Skin of body (tissue), 1 donor: ENCODE measurements at regions not wholly inside any gene's neighbourhood (a gene's known extent, or its start where the extent isn't known, plus 50 kb on each side); places are given as distances from the start of the nearest gene placed in this dataset.
"Not testable (repeated sequence)": the region's sequence is repeated elsewhere in the genome, so short reads cannot be mapped to it uniquely, and the experiment has no call there.

Experiments
- DNase-seq: peaks from one replicate; lab custom pipeline; 2025; lab: John Stamatoyannopoulos, UW

DNA sequence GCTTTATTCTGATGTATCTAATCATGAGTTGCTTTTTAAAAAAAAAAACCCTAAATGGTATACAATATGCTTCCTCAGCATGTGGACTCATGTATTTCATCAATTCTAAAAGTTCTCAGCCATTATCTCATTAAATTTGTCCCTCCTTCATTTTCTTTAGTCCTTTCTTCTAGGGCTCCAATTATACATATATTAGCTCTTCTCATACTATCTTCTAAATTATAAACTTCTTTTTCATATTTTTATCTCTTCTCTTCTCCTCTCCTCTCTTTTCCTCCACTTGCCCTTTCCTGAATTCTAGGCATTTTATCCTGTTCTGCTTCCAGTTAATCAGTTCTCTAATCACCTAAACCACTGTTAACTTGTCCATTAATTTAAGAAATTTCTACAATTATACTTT is 55.0 kb upstream of the IL33 start:
- no peak for DNase-seq

DNA sequence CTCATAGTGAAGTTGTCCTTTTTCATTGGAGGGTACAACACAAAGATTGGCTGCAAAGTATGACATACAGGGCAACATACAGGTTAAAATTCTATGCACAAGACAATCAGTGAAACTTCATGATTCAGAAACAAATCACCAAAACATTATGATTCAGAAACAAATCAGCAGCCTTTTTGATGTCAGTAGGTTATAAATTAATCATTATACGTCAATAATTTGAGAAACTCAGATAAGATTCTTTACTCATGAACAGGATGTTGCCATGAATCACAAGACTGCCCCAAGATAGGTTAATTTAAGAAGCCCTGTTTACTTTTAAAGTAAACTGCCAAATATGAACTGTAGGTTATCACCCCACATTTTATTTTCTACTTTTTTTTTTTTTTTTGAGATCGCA is 62.2 kb upstream of the IL33 start:
- DNase-seq: no peak

DNA sequence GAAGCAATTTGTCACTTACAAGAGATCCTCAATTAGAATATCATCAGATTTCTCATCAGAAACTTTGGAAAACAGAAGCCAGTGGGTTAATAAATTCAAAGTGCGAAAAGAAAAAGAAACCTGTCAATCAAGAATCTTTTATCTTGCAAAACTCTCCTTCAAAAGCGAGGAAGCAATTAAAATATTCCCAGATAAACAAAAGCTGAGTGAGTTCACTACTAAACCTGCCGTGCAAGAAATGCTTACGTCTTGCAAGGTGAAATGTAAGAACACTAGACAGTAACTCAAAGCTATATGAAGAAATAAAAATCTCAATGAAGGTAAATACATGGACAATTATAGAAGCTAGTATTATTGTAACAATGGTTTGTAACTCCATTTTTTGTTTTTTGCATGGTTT is 62.8 kb upstream of the IL33 start:
- no peak for DNase-seq

DNA sequence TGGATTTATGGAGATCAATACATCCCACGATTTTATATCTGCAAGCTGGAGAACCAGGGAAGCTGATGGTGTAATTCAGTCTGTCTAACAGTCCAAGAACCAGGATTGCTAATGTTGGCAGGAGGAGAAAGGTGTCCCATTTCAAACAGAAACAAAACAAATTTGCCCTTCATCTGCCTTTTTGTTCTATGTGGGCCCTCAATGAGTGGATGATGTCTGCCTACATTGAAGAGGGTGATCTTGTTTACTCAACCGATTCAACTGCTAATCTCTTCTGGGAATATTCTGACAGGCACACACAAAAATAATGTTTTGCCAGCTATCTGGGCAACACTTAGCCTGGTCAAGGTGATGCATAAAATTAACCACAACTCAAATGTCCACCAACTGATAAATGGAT is 65.1 kb upstream of the IL33 start:
- no peak for DNase-seq

DNA sequence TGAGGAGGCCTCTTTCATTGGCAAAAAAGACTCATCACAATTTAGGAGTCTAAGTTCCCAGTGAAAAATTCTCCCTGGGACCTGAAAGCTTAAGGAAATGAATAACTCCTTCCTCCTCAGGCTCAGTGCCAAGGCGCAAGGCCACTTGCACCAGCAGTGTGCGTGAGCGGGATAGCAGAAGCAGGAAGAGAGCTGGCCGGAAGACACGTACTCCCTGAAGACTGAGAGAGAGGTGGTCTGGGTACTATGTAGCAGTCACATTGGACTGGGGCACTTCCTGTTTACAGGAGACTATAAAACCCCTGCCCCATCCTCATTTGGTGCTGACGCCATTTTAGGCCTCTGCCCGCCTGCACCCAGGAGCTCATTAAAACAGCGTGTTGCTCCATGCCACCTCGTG is 66.3 kb upstream of the IL33 start:
- no peak for DNase-seq

DNA sequence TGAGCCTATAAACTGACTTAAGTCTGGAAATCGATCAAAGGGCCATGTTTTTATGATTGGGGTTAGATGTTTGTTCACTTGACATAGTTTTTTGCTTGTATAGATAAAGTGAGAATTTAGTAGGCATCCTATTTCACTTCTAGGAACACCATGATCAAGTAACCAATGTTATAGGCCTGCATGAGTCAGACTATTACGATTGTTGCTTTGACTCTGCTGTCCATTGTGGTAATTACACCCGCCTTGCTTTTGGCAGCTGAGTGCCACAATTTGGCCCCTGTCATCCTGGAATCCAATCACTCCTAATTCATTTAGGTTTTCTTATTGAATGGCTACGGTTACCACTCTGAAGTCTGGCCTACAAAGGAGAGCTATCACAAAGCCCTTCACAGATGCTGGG is 67.8 kb upstream of the IL33 start:
- no peak for DNase-seq

DNA sequence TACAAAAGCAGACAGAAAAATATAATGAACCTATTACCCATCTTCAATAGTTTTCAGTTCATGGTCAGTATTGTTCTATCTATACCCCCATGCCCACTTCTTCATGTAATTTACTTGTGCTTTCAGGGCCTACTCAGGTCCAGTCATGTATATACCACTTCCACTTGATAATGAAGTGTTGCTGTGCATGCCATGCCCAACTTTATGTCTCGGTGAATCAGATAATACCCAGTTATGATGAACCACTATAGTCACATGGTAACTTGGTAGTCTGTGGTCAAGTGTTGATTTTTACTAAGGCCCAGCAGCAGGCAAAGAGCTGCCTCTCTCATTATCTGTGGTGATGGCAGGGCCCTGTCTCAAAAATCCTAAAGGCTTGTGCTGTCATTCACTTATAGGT is 70.7 kb upstream of the IL33 start:
- no peak for DNase-seq

DNA sequence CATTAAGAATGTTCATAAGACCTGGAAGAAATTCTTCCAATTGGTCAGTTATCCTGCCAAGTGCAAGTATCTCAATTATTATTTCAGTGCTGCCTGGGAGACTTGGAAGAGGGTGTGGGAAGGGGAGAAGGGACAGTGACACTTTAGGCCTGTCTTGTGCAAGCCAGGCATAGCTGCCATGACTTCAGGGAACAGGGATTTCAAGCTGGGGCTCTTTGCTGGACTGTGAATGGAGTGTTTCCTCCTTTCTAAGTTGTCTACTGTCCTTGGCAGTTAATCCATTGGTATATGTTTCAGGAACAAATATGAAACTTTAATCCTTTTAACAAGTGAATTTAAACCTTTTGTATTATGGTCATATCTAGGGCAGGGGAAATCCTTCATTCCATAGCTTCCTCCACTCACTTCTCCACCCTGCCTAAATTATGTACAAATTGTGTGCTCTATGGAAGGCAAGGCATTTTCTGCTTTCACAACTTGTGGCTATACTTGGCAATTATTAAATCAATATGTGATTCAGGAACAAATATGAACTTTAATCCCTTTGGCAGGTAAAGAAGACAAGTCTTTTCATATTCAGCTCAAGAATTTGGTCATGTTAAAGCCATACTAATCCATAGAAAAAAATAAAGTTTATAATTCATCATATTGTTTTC is 72.7 kb upstream of the IL33 start:
- DNase-seq: no peak

DNA sequence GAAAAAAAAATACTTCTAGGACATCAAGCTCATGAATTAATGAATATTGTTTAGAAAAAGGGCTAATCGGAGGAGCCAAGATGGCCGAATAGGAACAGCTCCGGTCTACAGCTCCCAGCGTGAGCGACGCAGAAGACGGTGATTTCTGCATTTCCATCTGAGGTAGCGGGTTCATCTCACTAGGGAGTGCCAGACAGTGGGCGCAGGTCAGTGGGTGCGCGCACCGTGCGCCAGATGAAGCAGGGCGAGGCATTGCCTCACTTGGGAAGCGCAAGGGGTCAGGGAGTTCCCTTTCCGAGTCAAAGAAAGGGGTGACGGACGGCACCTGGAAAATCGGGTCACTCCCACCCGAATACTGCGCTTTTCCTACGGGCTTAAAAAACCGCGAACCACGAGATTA is 79.8 kb upstream of the IL33 start:
- not testable (repeated sequence) for DNase-seq

DNA sequence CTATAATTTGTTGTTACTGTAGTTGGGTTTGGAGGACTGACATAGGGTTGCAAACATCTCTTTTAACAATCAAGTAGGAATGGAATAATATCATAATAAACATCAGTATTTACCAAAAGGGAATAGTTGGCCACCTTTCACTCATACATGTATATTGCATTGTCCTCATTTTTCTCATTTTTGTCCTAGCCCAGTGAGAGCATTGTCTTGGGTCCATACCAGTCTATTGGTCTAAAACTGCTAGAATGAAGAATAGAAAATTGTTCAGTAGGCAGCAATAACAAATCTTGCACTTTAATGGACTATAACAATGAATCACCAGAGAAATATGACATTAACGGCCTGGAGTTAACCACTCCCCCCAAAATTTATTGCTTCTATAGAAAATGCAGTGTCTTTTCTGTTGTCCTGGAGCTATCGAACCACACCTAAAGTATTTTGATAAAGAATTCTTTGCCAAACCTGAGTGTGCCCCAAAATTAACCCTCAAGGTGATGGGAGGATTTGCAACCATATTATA is 80.9 kb upstream of the IL33 start:
- DNase-seq: no peak

DNA sequence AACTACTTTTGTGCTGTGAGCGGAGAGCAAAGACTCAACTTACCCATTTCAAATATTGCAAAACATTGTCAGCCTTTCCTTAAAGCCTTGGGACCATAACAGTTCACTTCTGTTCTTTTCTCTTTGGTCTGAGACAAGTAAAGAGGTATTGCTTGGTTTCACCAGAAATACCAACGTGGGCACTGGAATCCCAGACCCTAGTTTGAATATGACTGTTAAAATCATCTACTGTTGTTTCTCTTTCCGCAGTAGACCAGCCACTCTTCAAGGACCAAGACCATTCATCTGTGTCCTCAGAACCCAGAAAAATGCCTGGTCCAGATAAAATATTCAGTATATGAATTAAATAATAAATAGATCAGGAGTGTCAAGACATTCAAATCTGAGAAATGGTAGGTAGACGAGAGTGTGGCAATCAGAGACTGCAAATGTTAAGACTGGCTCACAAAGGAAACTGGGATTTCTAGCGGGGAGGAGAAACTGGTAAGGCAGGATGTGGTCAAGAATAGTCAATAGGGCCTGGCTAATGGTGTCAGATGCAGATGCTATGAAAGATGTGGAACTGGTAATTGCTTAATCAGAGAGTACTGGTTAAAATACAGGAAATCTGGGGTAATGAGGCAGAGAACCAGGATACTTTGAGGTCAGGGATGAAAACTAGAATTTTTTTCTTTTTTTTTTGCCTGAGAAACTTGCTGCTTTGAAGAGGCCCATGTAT is 82.1 kb upstream of the IL33 start:
- DNase-seq: no peak

DNA sequence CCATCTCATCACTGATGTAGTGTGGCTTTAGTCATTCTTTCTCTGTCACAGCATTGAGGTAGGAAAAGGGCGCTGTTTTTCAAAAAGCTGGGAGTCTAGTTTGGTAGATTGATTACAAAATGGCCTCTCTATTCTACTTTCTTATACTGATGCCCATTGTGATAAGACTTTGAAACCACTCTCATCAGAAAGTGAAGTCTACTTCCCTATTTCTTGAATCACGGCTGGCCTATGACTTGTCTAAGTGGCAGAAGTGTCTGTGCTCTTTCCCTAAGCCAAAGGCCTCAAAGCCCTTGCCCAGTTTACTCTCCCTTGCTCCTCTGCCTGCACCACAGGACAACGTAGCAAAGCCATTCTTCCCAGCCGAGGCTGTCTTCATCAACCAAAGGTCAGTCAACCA is 83.0 kb upstream of the IL33 start:
- DNase-seq: no peak

DNA sequence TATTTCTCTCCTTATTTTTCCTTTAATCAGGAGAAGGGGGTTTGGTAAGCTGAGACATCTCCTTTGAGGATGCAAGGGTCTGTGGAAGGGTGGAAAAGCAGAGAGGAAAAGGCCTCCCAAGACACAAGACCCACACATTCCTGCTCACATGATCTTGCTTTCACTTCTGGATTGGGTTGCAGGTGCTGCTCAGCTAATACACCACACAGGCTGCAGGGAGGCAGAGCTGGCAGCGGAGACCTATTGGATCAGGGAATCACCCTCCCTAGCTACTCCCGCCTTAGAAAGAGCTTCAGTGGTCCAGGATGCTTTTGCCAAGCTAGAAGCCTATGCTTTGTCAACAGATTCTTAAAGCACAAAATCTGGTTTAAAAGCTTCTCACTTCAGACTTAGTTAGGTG is 87.6 kb upstream of the IL33 start:
- no peak for DNase-seq

DNA sequence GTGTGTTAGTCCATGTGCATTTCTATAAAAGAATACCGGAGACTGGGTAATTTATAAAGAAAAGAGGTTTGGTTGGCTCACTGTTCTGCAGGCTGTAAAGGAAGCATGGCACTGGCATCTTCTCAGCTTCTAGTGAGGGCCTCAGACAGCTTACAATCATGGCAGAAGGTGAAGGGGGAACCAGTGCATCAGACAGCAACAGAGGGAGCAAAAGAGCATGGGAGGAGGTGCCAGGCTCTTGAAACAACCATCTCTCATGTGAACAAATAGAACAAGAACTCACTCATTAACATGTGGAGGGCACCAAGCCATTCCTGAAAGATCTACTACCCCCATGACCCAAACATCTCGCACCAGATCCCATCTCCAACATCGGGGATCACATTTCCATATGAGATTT is 89.2 kb upstream of the IL33 start:
- DNase-seq: no peak

DNA sequence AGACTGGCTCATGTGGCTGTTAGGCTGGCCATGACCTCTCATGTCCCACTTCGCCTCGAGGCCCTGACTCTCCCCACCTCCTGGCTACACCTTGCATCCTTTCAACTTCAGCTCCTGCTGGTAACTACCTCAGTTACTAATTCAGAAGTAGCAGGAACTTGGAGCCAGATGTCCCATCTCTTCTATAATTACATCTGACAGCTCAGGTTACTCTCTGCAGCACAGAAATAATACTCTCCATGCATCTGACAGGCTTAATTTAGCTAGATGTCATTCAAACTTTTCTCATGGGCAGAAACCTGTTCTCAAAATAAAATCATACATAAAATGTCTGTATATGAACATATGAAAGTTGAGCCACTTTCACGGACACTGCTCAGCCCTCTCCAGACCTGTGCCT is 92.2 kb upstream of the IL33 start:
- DNase-seq: no peak

DNA sequence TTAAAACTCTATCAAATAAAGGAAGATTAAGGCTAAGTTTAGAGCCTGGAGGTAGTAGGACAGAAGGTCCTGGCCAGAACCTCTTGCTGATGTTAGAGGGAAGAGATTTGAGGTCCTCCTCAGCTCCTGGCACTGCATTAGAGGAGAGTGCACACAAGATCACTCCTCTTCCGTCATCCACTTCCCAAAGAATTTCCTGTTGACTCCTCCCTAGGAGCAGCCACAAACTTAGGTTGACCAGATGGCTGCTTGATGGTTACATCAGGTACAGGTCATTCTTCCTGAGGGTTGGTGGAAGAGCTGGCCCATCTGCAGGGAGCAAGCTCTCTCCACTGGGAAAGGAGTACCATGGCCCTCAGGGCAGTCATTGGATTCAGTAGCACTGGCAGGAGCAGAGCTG is 93.9 kb upstream of the IL33 start:
- no peak for DNase-seq

DNA sequence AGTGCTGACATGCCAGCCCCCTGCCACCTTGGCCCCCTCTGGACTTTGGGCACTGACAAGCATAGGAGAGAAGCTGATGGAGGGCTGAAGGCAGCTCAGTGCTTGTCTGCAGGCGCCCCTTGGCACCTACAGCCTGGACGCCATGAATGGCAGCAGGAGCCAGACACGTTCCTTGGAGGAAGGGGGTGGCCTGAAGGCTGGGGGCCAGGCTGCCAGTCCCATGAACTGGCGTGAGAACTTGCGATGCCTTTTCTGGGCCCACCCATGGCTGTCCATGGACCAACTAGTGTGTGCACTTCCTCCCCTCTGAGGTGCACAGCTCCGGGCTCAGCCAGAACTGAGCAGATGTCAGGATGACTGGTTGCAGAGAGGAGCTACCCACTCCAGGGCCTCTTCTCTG is 99.0 kb upstream of the RANBP6 start:
- DNase-seq: no peak

DNA sequence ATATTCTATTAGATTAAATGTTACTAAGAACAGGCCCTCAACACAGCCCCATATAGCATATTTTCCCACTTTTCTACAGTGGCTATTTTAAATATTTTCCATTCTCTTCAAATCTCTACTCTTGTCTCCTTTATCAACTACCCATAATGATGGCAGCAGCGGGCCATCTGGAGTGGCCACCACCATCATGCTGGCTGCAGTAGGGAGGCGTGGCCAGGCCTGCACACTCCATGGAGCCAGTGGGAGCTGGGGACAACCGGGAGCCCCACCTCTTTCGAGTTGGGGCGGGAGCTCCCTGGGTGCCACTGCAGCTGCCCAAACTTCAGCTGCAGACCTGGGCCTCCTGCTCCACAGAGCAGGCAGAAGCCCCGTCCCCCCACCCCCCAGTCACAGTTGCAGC is 98.4 kb upstream of the RANBP6 start:
- DNase-seq: no peak

DNA sequence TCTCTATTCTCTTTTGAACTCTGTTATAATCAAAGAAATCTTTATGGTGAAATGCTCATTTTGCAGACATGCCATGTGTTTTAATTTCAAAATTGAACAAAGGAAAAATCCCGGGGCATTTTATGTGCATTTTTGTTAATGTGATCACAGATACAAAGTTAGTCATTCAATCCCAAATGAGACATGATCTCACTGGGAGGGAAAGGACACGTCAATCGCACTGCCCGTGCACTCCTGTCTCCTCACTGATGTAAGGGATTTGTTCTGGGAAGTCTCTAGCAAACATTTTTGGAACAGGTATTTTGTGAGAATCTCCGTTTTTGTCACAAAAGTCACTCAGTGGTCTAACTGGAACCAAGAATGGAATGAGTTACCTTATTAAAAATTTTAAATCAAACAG is 97.9 kb upstream of the RANBP6 start:
- DNase-seq: no peak

DNA sequence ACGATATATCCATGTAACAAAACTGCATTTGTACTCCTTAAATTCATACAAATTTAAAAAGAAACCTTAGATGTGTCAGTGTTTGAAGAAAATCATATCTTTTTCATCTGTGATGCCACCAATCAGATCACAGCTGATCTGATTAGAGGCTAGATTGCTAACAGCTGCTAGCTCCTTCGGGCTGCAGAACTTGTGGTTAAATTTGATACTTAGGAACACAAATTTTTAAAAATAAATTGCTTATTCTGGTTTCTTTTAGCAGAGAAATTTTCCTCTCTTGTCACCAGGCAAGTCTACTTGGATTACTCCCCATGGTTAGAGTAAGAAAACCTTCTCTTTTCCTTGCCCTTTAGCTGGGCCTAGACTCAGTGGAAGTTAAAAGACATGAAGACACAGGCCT is 94.6 kb upstream of the RANBP6 start:
- DNase-seq: no peak

DNA sequence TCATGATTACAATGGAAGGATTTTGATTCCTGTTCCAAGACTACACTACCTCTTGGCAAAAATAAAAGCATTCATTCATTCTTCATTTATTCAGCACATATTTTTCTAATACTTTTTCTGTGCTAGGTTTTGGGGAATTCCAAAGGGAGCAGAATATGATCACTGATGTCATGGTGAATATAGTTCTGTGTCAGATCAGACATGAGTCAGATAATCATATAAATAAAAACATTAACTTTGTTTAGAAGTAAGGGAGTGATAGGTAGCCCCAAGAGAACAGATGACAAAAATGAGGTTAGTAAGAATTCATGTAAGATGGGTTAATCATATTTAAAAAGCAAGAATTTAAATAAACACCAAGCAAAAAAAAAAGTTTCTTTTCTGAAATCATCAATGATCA is 94.1 kb upstream of the RANBP6 start:
- no peak for DNase-seq

DNA sequence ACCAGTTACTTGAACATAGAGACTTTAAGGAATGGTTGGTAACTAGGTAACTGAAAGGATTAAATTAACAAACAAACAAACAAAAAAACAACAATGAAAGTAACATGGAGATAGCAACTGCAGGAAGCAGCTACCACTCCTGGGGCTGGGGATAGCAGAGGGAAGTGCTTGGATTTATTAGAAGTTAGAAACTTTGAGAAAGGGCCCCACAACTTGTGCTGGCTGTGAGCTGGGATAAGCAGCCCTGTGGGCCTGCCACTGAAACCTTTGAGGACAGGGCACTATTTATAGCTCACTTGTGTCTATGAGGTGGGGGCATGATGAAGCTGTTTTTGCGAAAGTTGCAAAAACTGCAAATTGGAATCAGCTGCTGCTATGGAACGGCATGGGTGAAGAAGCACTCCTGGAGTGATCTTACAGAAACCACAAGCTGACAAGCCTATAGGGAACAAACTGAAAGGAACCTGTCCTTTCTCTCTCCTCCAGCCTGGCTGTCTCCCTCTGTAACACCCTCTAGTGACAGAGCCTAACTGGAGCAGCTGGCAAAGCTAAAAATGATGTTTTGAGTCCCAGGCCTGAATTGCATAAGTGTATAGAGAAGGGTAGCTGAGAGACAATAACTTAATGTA is 91.4 kb upstream of the RANBP6 start:
- DNase-seq: peak; percentile 18

DNA sequence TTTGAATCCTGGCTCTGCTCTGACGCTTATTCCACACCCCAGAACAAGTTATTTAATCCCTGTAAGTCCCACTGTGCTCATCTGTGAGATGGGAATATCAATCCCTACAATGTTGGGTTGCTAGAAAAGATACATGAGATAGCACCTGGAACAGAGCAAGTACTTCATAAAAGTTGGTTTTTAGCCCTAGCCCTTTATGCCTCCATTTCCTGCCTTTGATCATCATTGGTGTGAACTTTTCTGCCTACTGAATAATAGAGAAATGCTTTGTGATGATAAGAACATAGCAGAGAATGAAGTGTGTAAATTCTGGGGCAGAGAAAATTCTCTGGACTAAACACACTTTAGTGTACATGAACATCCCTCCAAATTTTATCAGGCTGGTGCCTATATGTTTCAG is 90.3 kb upstream of the RANBP6 start:
- DNase-seq: no peak
